LNCAP (cell line): ENCODE measurements at regions not wholly inside any gene's neighbourhood (a gene's known extent, or its start where the extent isn't known, plus 50 kb on each side); places are given as distances from the start of the nearest gene placed in this dataset.

Experiments used
- CTCF ChIP-seq: fragments of 450-650 bp; IDR thresholded peaks from 2 replicates; pipeline ENCODE4 v1.5.1; 2017; ENCODE audit warnings: mild to moderate bottlenecking

- TF ChIP-seq CTCF: no peak
Measured at GRCh38 chr22:48563118-48563965, 1264.3 kb downstream of the BRD1 start.

GRCh38 chr22:48561676-48562075 is 1266.0 kb downstream of the BRD1 start:
- TF ChIP-seq CTCF: no peak

- no peak for TF ChIP-seq CTCF
Measured at GRCh38 chr22:48560836-48561235, 1266.8 kb downstream of the BRD1 start.

GRCh38 chr22:48560389-48560751 is 1267.3 kb downstream of the BRD1 start:
- TF ChIP-seq CTCF: no peak

GRCh38 chr22:48559647-48560388 is 1267.9 kb downstream of the BRD1 start:
- no peak for TF ChIP-seq CTCF

GRCh38 chr22:48558606-48559402 is 1268.9 kb downstream of the BRD1 start:
- TF ChIP-seq CTCF: no peak

- no peak for TF ChIP-seq CTCF
Measured at GRCh38 chr22:48558016-48558415, 1269.7 kb downstream of the BRD1 start.
